ENCODE measurements at regions not wholly inside any gene's neighbourhood (a gene's known extent, or its start where the extent isn't known, plus 50 kb on each side); places are given as distances from the start of the nearest gene placed in this dataset.

DNA sequence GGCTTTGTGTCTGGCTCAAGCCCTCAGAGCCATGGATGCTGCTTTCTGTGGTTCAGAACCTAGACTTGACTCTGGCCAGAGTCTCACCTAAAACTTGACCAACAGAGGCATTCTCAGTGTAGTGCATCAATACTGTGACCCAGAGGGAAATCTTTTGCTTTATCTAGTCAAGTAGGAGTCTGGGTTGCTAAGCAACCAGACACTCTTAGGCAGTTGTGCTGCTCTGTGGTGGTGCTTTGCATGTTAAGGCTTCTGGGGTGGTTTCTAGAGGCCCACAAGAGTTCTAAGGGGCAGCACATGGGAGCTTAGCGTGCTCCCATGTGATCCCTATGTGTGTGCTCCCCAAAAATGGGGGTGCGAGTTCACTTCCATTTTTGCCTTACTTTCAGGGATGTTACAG, 224.6 kb upstream of the PLET1 start:
- no peak for TF ChIP-seq CTCF (IDR thresholded peaks at IDR 0.05)
- no peak for TF ChIP-seq POLR2A (IDR thresholded peaks at IDR 0.05)
- H3K27ac ChIP-seq, result no peak overlapping the region
- H3K27me3 ChIP-seq, result no peaks in the 10 kb centered on the region
- intact Hi-C loops (cut with DNase I; ENCODE audit: low total_unique reads), result no loop called here
- H3K4me3 ChIP-seq, result no peak overlapping the region
- no peaks in the 10 kb centered on the region for H3K9me3 ChIP-seq
- no peak for DNase-seq
- 58 to 89% methylated on average over 2 of the region's 2 CpGs for WGBS, 2 donors
- H3K36me3 ChIP-seq (ENCODE audit: low read depth, missing control alignments), result no peaks in the 10 kb centered on the region
- H3K4me1 ChIP-seq, result no peaks in the 10 kb centered on the region

DNA sequence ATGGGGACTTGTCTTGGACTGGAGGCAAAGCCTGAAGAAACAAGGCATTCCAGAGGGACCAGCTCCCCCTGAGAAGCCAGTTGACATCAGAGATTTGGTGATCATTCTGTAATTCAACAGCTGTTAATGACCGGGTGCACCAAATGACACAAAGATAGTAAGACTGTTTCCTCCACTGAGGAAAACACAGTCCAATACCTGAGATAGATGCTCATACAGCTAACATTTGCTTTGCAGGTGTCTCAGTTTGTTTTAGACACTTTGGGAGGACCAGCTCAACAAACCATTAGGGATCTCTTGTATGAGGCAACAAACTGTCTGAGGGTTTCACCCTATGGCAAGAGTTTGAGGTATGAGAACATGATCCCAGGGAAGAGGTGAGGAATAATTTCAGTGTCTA, 237.2 kb upstream of the PLET1 start:
- H3K27ac ChIP-seq, result no peak overlapping the region
- no peaks in the 10 kb centered on the region for H3K9me3 ChIP-seq
- 89 to 92% methylated on average over 1 of the region's 1 CpG for WGBS, 2 donors
- intact Hi-C loops (cut with DNase I; ENCODE audit: low total_unique reads), result no loop called here
- no peak for DNase-seq
- H3K27me3 ChIP-seq, result no peaks in the 10 kb centered on the region
- no peaks in the 10 kb centered on the region for H3K4me1 ChIP-seq
- H3K4me3 ChIP-seq, result no peak overlapping the region
- no peaks in the 10 kb centered on the region for H3K36me3 ChIP-seq (ENCODE audit: low read depth, missing control alignments)
- no peak for TF ChIP-seq POLR2A (IDR thresholded peaks at IDR 0.05)
- no peak for TF ChIP-seq CTCF (IDR thresholded peaks at IDR 0.05)

GRCh38 chr11:112498701-112499100, 238.0 kb upstream of the PLET1 start:
- no peaks in the 10 kb centered on the region for H3K36me3 ChIP-seq (ENCODE audit: low read depth, missing control alignments)
- WGBS, 2 donors, result 75 to 82% methylated on average over 5 of the region's 5 CpGs
- no peaks in the 10 kb centered on the region for H3K4me1 ChIP-seq
- H3K27me3 ChIP-seq, result no peaks in the 10 kb centered on the region
- DNase-seq, result no peak
- intact Hi-C loops (cut with DNase I; ENCODE audit: low total_unique reads), result no loop called here
- H3K4me3 ChIP-seq, result no peak overlapping the region
- no peak for TF ChIP-seq CTCF (IDR thresholded peaks at IDR 0.05)
- no peak for TF ChIP-seq POLR2A (IDR thresholded peaks at IDR 0.05)
- H3K27ac ChIP-seq, result no peak overlapping the region
- H3K9me3 ChIP-seq, result no peaks in the 10 kb centered on the region

DNA sequence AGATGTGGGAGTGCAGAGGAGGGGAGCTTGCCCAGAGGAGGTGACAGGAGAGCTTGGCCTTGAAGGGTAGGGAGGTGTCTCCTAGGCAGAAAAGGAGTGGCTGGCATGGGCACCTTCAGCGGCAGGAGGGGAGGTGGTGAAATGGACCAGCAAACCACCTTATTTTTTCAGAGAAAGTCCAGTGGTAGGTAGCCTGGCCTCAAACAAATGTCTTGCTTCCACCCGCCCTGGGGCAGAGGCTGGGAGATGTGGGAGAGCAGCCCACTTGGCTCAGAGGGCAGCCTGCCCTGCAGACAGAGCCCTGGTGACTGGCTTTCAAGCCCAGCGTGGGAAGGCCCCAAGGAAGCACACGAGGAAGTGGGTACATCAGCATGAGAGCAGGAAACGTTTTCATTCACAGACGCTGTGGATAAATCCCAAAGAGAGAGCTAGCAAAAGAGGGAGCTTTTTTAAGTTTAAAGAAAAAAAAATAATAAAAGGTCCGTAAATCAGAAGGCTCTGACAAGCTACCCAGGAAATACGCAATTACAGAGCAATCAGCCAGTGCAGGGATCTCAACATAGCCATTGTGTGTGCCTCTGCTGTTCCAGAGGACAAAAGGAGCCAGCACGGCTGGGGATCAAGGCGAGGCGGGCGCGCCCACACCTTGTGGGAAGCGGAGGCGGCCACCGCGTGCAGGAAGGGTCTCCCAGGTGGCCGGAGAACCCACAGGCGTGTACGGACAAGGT, 238.7 kb upstream of the PLET1 start:
- WGBS, 2 donors, result 24 to 52% methylated on average over 18 to 20 of the region's 20 CpGs
- no peak for DNase-seq
- no peaks in the 10 kb centered on the region for H3K4me1 ChIP-seq
- H3K27ac ChIP-seq, result no peak overlapping the region
- TF ChIP-seq POLR2A (IDR thresholded peaks at IDR 0.05) (no peak), CTCF (IDR thresholded peaks at IDR 0.05) (no peak)
- no peaks in the 10 kb centered on the region for H3K9me3 ChIP-seq
- no peaks in the 10 kb centered on the region for H3K36me3 ChIP-seq (ENCODE audit: low read depth, missing control alignments)
- peak overlapping the region in 1 of 2 donors; percentile 29 for H3K4me3 ChIP-seq
- no peaks in the 10 kb centered on the region for H3K27me3 ChIP-seq
- intact Hi-C loops (cut with DNase I; ENCODE audit: low total_unique reads), result no loop called here

DNA sequence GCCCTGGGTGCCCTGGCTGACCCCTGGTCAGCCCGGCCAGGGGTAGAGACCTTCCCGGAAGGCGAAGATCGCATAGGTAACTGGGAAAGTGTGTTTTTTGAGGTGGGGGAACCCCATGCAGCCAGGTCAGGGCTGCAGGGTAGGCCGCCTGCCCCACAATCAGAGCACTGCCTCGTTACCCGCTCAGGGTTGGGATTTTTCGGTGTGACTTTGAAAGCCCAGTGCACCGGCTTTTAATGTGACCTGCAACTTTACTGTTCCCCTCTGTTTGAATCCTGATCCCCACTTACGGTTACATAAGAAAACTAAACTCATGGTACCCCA, 239.2 kb upstream of the PLET1 start:
- TF ChIP-seq POLR2A (IDR thresholded peaks at IDR 0.05), result no peak
- TF ChIP-seq CTCF (IDR thresholded peaks at IDR 0.05), result no peak
- 75 to 83% methylated on average over 10 of the region's 10 CpGs for WGBS, 2 donors
- Histone ChIP-seq H3K9me3 (no peaks in the 10 kb centered on the region), H3K27ac (no peak overlapping the region), H3K4me1 (no peaks in the 10 kb centered on the region), H3K4me3 (peak overlapping the region in 1 of 2 donors; percentile 29), H3K27me3 (no peaks in the 10 kb centered on the region), H3K36me3 (ENCODE audit: low read depth, missing control alignments) (no peaks in the 10 kb centered on the region)
- DNase-seq, result no peak
- intact Hi-C loops (cut with DNase I; ENCODE audit: low total_unique reads), result no loop called here

All from testis (tissue), 2 donors.